Panc1 (cell line): ENCODE measurements at regions not wholly inside any gene's neighbourhood (a gene's known extent, or its start where the extent isn't known, plus 50 kb on each side); places are given as distances from the start of the nearest gene placed in this dataset.

Experiments
- ATAC-seq: fragments of 200-7000 bp; cut with Tn5 transposase; 2 replicates; pipeline ENCODE4 v1.9.1; 2020; ENCODE audit warnings: mild to moderate bottlenecking, moderate library complexity
- BruUV-seq: library from RNA; stranded (reverse); fragments of 400-500 nt; replicated peaks from 2 replicates; lab custom pipeline; 2021; lab: Mats Ljungman, UMichigan
- CTCF ChIA-PET: fragments of 300-600 bp; sonication (Branson Sonifier 250); formaldehyde crosslinking; loops from one replicate; lab custom pipeline; 2022; ENCODE audit warnings: antibody characterized with exemption; lab: Charles Lee
- POLR2A ChIA-PET: fragments of 300-600 bp; sonication (Branson Sonifier 250); formaldehyde crosslinking; loops from one replicate; lab custom pipeline; 2022; ENCODE audit warnings: antibody characterized with exemption; lab: Charles Lee
- DNase-seq: peaks from one replicate; pipeline ENCODE4 v3.0.0-alpha.2; 2010; ENCODE audit warnings: low read depth, low spot score
- H3K27ac ChIP-seq: 2 replicates; pipeline ENCODE4 v1.5.1; 2011; ENCODE audit warnings: mild to moderate bottlenecking, low read length, inconsistent platforms
- H3K27me3 ChIP-seq: fragments of 200-500 bp; sonication (Bioruptor generic); 2 replicates; pipeline ENCODE4 v1.6.0; 2014; ENCODE audit warnings: low read length, inconsistent platforms; ENCODE audit not compliant: control insufficient read depth, insufficient read depth
- H3K36me3 ChIP-seq: fragments of 200-500 bp; sonication (Bioruptor generic); 2 replicates; pipeline ENCODE4 v1.5.1; 2014; ENCODE audit warnings: inconsistent platforms, mild to moderate bottlenecking, low read length, moderate library complexity; ENCODE audit not compliant: control insufficient read depth, insufficient read depth
- H3K4me1 ChIP-seq: 2 replicates; pipeline ENCODE4 v1.5.1; 2011; ENCODE audit warnings: inconsistent platforms, mild to moderate bottlenecking, low read length, moderate library complexity; ENCODE audit not compliant: control insufficient read depth, insufficient read depth
- H3K4me3 ChIP-seq, 2 experiments: 2 replicates each; pipeline ENCODE4 v1.5.1; 2011 to 2012; ENCODE audit warnings: low read depth in 2 of 2, low read length in 2 of 2, mild to moderate bottlenecking in 2 of 2, inconsistent platforms in 1 of 2, moderate library complexity in 1 of 2
- H3K9me3 ChIP-seq: fragments of 200-500 bp; sonication (Bioruptor generic); 2 replicates; pipeline ENCODE4 v1.5.1; 2014; ENCODE audit warnings: low read depth, mild to moderate bottlenecking, inconsistent platforms, low read length, moderate library complexity; ENCODE audit not compliant: control insufficient read depth, insufficient read depth
- CTCF ChIP-seq: fragments of 450-650 bp; IDR thresholded peaks from 2 replicates; pipeline ENCODE4 v1.5.1; 2017; ENCODE audit warnings: mild to moderate bottlenecking
- POLR2AphosphoS5 ChIP-seq: IDR thresholded peaks from 2 replicates; pipeline ENCODE4 v1.6.1; 2012; ENCODE audit warnings: mild to moderate bottlenecking, low read depth, low read length, moderate library complexity
- REST ChIP-seq, 2 experiments: IDR thresholded peaks; 2 replicates each; pipeline ENCODE4 v1.6.1; 2011 to 2012; ENCODE audit warnings: low read depth in 2 of 2, control low read depth in 1 of 2, low read length in 1 of 2, mild to moderate bottlenecking in 1 of 2, moderate library complexity in 1 of 2; ENCODE audit not compliant: insufficient read depth in 1 of 2
- SIN3A ChIP-seq: IDR thresholded peaks from 2 replicates; pipeline ENCODE4 v1.6.1; 2012; ENCODE audit warnings: low read depth, mild to moderate bottlenecking, low read length, moderate library complexity, borderline replicate concordance; ENCODE audit not compliant: insufficient read depth
- TCF7L2 ChIP-seq: IDR thresholded peaks from 2 replicates; pipeline ENCODE4 v1.6.1; 2011; ENCODE audit warnings: mild to moderate bottlenecking, low read depth, low read length, inconsistent platforms
- in situ Hi-C: cut with HindIII; loops from 2 replicates; pipeline ENCODE4 v1.10.0; 2016; ENCODE audit warnings: low sequenced_read_pairs, low pct_unique_long_range_greater_than_20kb
- intact Hi-C: fragments of 100-400 bp; cut with micrococcal nuclease; formaldehyde crosslinking; loops from one replicate; pipeline ENCODE4 v1.10.0; 2022; ENCODE audit not compliant: unreplicated experiment

GRCh38 chr1:39133340-39133684, 71.2 kb upstream of the MACF1 start:
- ChIA-PET POLR2A (interaction anchor here (0.7 kb wide), 2 partner anchors 11 to 105 kb away, joined by 3 read pairs; no protein-coding TSS in a partner anchor), CTCF (interaction anchor here (0.5 to 1.5 kb wide), 5 partner anchors 16 to 82 kb away, joined by 3 to 6 read pairs (median 6); no protein-coding TSS in a partner anchor)
- Histone ChIP-seq H3K4me1 (peaks cover 59% of the 10 kb centered on the region), H3K4me3 (no peak overlapping the region), H3K36me3 (no peaks in the 10 kb centered on the region), H3K27ac (peak overlapping the region; percentile 84), H3K27me3 (no peaks in the 10 kb centered on the region), H3K9me3 (no peaks in the 10 kb centered on the region)
- no peak for DNase-seq
- intact Hi-C loops = no loop called here
- no TSS peak for BruUV-seq
- no peak for TF ChIP-seq TCF7L2
- peak; percentile 27; the same call in 1 of the 2 replicates for TF ChIP-seq CTCF
- in situ Hi-C loops = no loop called here
- no peak for ATAC-seq

- H3K4me3 ChIP-seq = no peak overlapping the region
- no peaks in the 10 kb centered on the region for H3K36me3 ChIP-seq
- no peak for TF ChIP-seq CTCF
- TF ChIP-seq SIN3A = no peak
- TF ChIP-seq POLR2AphosphoS5 = no peak
- no peak for TF ChIP-seq REST (IDR thresholded peaks at IDR 0.05; ENCODE audit: insufficient read depth in 1 of 2, low read depth in 2 of 2, low read length in 1 of 2)
- TF ChIP-seq TCF7L2 = no peak
- ChIA-PET CTCF (no interaction called here), POLR2A (no interaction called here)
- ATAC-seq (no peak), DNase-seq (no peak)
- 0 out of 2 replicates have a peak overlapping the region, but pooled peaks have one; percentile 10 for H3K27ac ChIP-seq
- no peaks in the 10 kb centered on the region for H3K27me3 ChIP-seq
- TSS peak; percentile 20 for BruUV-seq
- H3K9me3 ChIP-seq = no peaks in the 10 kb centered on the region
- H3K4me1 ChIP-seq = peaks cover 49% of the 10 kb centered on the region
- intact Hi-C loops (no loop called here), in situ Hi-C loops (no loop called here)
Measured at GRCh38 chr1:39134768-39135333, 69.6 kb upstream of the MACF1 start.
